B cell (primary cell): ENCODE measurements at regions not wholly inside any gene's neighbourhood (a gene's known extent, or its start where the extent isn't known, plus 50 kb on each side); places are given as distances from the start of the nearest gene placed in this dataset.

ENCODE experiments used
- CTCF ChIP-seq: fragments of 200-600 bp; IDR thresholded peaks from one replicate; pipeline ENCODE4 v1.8.0; 2022; ENCODE audit warnings: antibody characterized with exemption, mild to moderate bottlenecking
- EZH2 ChIP-seq: IDR thresholded peaks from 2 replicates; pipeline ENCODE4 v1.6.1; 2012; ENCODE audit warnings: borderline replicate concordance, low read depth, mild to moderate bottlenecking, moderate library complexity, low read length; ENCODE audit not compliant: insufficient read depth, poor library complexity, severe bottlenecking

DNA sequence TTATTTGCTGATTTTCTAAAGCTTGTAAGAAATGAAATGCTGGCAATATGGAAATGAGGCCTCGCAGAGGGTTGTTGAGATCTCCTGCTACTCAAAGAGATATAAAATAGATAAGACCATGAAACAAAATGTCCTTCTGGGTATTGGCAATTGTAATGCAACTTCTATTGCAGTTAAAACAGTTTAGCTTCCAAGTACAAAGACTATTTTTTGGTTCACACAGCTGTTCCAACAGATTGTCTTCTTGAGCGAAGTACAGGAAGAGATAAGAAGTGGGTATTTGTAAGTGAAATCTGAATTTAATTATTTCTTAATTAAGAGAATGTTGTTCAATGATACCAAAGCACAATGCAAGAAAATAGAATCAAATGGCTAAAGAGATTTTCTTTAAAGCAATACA lies 801.5 kb upstream of the GBE1 start:
- TF ChIP-seq CTCF (no peak), EZH2 (no peak)
